Skeletal muscle satellite cell (primary cell): ENCODE measurements at regions not wholly inside any gene's neighbourhood (a gene's known extent, or its start where the extent isn't known, plus 50 kb on each side); places are given as distances from the start of the nearest gene placed in this dataset.

Source experiments
- H3K27me3 ChIP-seq: 2 replicates; pipeline ENCODE4 v1.7.0; 2013; ENCODE audit warnings: low read length; ENCODE audit not compliant: control insufficient read depth, insufficient read depth
- H3K36me3 ChIP-seq: 2 replicates; pipeline ENCODE4 v1.7.0; 2013; ENCODE audit warnings: mild to moderate bottlenecking, control low read depth, low read length; ENCODE audit not compliant: insufficient read depth
- H3K4me1 ChIP-seq: 2 replicates; pipeline ENCODE4 v1.7.0; 2013; ENCODE audit warnings: low read length; ENCODE audit not compliant: control insufficient read depth, insufficient read depth
- H3K4me2 ChIP-seq: 2 replicates; pipeline ENCODE4 v1.7.0; 2013; ENCODE audit warnings: mild to moderate bottlenecking, low read length
- H3K4me3 ChIP-seq: 2 replicates; pipeline ENCODE4 v1.7.0; 2013; ENCODE audit warnings: low read length
- H3K9ac ChIP-seq: 2 replicates; pipeline ENCODE4 v1.7.0; 2013; ENCODE audit warnings: mild to moderate bottlenecking, low read depth, low read length, moderate library complexity
- H3K9me3 ChIP-seq: replicated peaks from 2 replicates; pipeline ENCODE4 v1.7.0; 2013; ENCODE audit warnings: mild to moderate bottlenecking, control low read depth, low read length

DNA sequence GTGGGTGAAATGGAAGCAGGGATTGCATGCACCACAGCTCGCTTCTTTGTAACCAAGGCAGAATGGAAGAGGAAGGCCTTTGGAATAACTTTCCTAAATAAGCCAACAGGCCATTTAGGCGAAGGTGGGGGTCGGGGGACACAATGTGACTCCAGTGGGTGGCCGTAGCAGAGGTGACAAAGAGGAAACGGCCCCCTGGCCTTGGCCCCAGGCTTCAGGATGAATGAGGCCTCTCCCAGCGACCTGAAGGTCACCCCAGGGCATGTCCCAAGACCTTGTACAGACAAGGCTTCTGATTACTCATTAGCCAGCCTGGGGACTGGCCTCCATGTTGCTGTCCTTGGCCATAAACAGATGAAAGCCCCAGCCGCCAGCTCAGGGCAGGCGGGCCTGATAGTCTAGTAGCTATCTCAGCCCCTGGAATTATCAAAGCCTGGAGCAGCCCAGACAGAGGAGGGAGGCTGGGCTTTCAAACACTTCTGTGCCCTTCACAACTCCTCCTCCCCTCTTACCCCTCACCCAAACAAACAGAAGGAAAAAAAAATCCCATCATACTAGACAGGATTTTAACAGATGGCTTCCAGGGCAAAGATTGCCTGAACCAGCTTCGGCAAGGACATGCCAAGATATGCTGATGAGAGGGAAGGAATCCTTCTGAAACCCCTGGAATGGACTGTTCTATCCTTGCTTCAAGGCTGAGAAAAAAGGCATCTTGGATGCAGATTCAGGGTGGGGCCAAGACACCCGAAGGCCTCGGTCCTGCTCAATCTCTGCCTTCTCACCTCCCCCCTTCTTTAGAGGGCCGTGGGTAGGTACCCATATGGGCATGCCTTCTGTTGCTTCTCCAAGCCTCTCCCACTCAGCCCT is 142.3 kb upstream of the PARP11 start:
- no peaks in the 10 kb centered on the region for H3K9me3 ChIP-seq
- H3K4me2 ChIP-seq = no peak overlapping the region
- H3K9ac ChIP-seq = no peak overlapping the region
- no peaks in the 10 kb centered on the region for H3K4me1 ChIP-seq
- no peak overlapping the region for H3K4me3 ChIP-seq
- H3K27me3 ChIP-seq = peaks cover 3% of the 10 kb centered on the region
- H3K36me3 ChIP-seq = no peaks in the 10 kb centered on the region

DNA sequence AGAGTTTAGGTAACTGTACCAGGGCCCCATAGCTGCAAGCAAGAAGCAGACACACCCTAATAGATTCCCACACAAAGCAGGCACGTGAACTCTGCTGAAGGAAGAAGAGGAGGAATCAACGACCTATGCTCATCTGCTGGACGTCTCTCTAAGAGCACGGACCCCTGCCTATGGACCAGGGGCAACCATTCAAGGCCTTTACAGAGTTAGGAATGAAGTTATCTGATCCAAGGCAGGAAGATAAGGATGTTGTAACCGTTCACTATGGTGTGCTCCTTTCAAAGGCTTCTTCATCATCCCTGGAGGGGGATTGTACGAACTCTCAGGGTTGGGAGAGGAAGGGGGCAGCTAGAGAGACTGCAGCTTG is 141.6 kb upstream of the PARP11 start:
- no peaks in the 10 kb centered on the region for H3K36me3 ChIP-seq
- H3K4me3 ChIP-seq = no peak overlapping the region
- no peaks in the 10 kb centered on the region for H3K9me3 ChIP-seq
- H3K4me2 ChIP-seq = no peak overlapping the region
- H3K27me3 ChIP-seq = peaks cover 3% of the 10 kb centered on the region
- H3K4me1 ChIP-seq = no peaks in the 10 kb centered on the region
- H3K9ac ChIP-seq = no peak overlapping the region

DNA sequence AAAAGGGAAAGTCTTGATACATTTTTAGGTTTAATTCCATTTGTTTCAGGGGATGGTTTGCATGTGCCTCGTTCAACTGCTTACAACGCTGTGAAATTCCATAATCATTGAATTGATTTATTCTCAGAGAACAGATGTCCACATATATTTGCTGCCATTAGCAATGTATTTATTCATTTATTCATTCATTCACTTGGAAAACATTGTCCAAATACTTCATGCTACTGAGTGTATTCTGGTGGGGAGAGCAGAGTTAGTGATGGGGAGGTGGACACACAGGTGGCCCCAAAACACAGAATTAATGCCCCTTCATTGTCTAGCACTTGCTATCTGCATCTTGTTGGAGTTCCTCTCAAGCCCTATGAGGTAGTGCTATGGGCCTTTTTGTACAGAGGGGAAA is 141.2 kb upstream of the PARP11 start:
- Histone ChIP-seq H3K4me2 (no peak overlapping the region), H3K9me3 (no peaks in the 10 kb centered on the region), H3K4me1 (no peaks in the 10 kb centered on the region), H3K4me3 (no peak overlapping the region), H3K27me3 (peaks cover 3% of the 10 kb centered on the region), H3K9ac (no peak overlapping the region), H3K36me3 (no peaks in the 10 kb centered on the region)

DNA sequence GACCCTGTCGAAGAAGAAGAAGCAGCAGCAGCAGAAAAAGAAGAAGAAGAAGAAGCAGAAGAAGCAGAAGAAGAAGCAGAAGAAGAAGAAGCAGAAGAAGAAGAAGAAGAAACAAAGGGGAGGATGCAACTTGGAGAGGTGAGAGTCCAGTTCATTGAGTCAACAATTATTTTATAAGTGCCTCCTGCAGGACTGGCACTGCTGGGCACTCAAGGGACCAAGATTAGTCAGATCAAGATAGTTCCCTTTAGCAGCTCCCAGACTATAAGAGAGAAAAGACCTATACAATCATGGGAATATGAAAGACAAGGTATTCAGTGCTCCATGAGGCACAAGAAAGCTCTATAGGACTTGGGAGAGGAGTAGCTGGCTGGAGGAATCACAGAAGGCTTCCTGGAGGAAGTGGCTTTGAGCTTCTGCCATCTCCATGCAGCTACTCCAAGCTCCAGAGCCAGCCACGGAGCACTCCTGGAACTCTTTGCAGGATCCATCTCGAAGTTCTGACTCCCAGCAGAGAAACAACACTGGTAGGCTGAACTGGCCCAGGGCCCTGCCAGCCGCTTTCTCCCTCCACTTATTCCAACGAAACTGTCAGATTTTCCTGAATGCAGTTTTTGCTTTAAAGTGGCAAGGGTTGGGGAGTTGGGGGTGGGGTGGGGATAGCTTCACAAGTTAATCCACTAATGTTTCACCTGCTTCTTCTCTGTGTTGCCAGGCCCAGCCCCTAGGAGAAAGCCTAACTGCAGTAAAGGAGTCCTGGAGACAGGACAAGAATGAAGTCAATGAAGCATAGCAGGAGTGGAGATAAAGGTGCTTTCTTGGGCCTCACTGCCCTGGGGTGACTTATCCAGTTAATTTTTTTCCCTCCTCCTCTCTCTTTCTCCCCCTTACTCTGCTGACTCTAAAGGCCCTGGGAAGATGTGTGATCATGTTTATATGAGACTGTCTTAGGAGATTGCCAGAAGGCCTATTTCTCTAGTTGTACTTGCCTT is 140.1 kb upstream of the PARP11 start:
- Histone ChIP-seq H3K4me1 (no peaks in the 10 kb centered on the region), H3K4me2 (no peak overlapping the region), H3K27me3 (peaks cover 11% of the 10 kb centered on the region), H3K36me3 (no peaks in the 10 kb centered on the region), H3K9me3 (no peaks in the 10 kb centered on the region), H3K4me3 (no peak overlapping the region), H3K9ac (no peak overlapping the region)

DNA sequence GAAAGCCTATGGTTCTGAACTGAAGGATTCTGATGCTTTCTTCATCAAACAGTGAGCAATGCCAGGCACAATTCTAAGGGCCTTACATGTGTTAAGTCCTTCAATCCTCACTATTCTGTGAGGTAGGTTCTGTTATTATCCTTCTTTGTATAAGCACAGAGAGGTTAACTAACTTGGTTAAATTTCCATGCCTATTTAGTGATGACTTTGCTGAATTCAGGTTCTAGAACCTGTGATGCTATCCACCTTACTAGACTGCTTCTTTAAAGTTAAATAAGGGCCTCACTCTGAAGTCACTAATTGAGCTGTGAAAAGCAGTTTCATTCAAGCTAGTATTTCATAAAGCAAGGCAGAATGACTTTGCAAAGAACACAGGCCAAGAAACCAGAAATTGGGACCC is 138.9 kb upstream of the PARP11 start:
- Histone ChIP-seq H3K4me2 (no peak overlapping the region), H3K9me3 (no peaks in the 10 kb centered on the region), H3K9ac (no peak overlapping the region), H3K27me3 (peaks cover 11% of the 10 kb centered on the region), H3K4me1 (no peaks in the 10 kb centered on the region), H3K36me3 (no peaks in the 10 kb centered on the region), H3K4me3 (no peak overlapping the region)

DNA sequence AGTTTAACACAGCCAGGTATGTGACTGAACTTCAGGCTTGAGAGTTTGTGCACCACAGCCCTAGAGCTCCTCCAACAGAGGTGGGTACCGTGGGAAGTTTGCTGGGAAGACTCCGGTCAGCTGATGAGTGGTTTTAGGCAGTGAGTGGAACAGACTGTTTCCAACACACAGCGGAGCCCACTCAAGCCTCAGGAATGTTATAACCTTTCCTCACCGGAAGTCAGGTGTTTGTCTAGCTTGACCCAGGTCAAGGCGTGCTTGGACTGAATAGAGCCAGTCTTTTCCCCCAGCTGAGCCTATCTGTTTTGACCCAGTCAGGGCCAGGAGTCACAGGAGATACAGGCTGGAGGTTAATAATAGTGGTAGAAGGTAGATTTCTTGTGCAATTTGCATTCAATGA is 138.4 kb upstream of the PARP11 start:
- Histone ChIP-seq H3K4me3 (no peak overlapping the region), H3K4me2 (no peak overlapping the region), H3K4me1 (no peaks in the 10 kb centered on the region), H3K36me3 (no peaks in the 10 kb centered on the region), H3K9ac (no peak overlapping the region), H3K9me3 (no peaks in the 10 kb centered on the region), H3K27me3 (peaks cover 13% of the 10 kb centered on the region)

DNA sequence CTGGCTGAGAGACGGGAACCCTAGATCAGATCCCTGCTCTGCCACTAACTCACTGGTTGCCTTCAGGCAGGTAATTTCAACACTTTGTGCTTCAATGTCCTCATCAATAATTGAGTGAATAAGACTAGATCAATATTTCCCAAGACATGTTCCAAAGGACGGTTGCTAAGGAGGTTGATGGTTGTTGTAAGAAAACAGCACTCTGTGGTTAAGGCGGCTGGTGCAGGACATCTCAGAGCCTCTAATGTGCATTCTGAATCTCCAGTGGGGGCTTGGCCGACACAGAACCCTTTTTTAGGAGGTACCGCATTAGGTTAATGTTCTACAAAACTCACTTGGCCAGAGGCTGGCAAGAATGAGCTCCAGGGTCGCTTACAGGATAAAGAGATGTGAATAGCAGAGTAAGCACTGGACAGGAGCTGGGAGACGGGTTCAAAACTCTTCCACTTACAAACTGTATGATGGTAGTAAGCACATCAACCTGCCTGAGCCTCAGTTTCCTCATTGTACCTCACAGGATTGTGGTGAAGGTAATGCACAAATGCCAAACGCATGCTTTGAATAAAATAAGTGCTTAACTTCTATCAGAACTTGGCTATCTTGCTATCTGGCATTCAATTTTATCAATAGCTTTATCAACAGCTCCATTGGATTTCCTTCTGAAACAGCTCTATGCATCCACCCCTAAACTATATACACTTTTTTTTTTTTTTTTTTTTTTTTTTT is 136.9 kb upstream of the PARP11 start:
- no peak overlapping the region for H3K9ac ChIP-seq
- H3K4me2 ChIP-seq = no peak overlapping the region
- peaks cover 15% of the 10 kb centered on the region for H3K27me3 ChIP-seq
- H3K4me3 ChIP-seq = no peak overlapping the region
- no peaks in the 10 kb centered on the region for H3K4me1 ChIP-seq
- H3K9me3 ChIP-seq = no peaks in the 10 kb centered on the region
- H3K36me3 ChIP-seq = no peaks in the 10 kb centered on the region

DNA sequence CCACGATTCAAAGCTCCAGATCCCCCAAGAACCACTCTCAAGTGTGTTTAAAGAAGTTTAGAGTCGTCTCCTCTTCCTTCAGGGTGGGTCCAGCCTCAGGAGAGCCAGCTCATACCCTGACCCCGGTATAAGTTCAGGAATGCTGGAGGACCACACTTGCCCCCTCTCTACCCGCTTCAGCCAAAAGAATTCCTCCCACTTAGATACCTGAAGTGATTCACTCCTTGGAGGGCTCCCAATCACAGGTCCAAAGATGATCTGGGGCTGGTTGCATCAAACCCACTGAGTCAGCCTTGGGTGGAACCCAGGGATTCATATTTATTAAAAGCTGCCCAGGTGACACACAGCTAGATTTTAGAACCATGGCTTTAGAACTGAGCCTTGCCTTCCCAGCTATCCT is 133.5 kb upstream of the PARP11 start:
- H3K4me3 ChIP-seq = no peak overlapping the region
- no peaks in the 10 kb centered on the region for H3K9me3 ChIP-seq
- H3K36me3 ChIP-seq = no peaks in the 10 kb centered on the region
- H3K9ac ChIP-seq = no peak overlapping the region
- H3K4me2 ChIP-seq = no peak overlapping the region
- no peaks in the 10 kb centered on the region for H3K4me1 ChIP-seq
- peaks cover 20% of the 10 kb centered on the region for H3K27me3 ChIP-seq

DNA sequence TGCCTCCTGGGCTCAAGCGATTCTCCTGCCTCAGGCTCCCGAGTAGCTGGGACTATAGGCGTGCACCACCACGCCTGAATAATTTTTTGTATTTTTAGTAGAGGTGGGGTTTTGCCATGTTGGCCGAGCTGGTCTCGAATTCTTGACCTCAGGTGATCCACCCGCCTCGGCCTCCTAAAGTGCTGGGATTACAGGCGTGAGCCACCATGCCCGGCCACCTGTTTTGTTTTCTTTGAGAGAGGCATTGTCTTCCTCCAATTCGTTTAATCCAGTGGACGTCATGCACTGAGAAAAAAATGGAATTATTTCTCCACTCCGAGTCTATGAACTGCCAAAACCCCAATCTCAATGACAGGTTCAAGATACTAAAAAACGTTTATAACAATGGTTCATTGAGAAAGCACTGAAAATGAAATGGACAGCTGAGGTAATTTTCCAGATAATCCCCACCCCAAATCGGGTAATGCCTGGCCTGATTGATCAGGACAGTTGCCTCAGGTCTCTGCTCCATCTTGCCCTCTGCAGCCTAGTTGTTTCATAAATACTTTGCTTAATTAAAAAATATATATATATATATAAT is 132.7 kb upstream of the PARP11 start:
- no peaks in the 10 kb centered on the region for H3K9me3 ChIP-seq
- no peaks in the 10 kb centered on the region for H3K36me3 ChIP-seq
- no peak overlapping the region for H3K9ac ChIP-seq
- H3K27me3 ChIP-seq = peaks cover 20% of the 10 kb centered on the region
- no peak overlapping the region for H3K4me2 ChIP-seq
- no peaks in the 10 kb centered on the region for H3K4me1 ChIP-seq
- no peak overlapping the region for H3K4me3 ChIP-seq

DNA sequence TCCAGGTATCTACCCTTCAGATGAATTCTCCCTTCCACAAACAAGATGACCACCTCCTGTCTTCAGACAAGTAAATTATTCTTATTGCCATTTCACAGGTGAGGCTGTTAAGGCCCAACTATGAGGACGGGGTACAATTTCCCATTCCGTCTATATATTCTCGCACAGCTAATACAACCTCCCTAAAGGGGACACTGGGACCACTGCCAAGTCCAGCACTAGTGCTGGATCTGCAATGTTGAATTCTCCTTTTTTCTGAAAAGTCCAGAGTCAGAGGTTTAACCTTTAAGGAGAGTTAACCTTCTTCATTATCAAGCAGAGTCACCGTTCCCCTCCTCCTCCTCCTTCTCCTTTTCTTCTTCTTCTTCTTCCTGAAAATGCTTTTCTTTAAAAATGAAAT is 130.4 kb upstream of the PARP11 start:
- Histone ChIP-seq H3K4me2 (no peak overlapping the region), H3K9ac (no peak overlapping the region), H3K27me3 (peaks cover 27% of the 10 kb centered on the region), H3K4me3 (no peak overlapping the region), H3K4me1 (no peaks in the 10 kb centered on the region), H3K9me3 (no peaks in the 10 kb centered on the region), H3K36me3 (no peaks in the 10 kb centered on the region)

DNA sequence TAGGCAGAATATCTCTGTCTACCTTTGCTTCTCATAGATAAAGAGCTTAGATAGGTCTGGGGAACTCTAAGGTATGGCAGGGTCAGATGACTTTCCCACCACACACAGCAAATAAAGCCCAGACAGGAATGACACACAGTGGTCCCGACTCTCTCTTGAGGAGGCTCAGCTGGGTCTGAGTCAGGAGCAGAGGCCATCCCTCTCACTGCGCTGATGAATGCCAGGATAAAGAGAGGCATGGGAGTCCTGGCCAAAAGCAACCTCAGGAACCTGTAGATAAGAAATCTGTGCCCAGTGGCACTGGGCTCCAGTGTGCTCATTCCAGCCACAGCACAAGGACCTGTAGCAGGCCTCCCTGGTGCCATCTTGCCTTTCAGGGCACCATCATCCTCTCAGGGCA is 129.4 kb upstream of the PARP11 start:
- H3K27me3 ChIP-seq = peaks cover 32% of the 10 kb centered on the region
- no peak overlapping the region for H3K9ac ChIP-seq
- no peaks in the 10 kb centered on the region for H3K9me3 ChIP-seq
- no peaks in the 10 kb centered on the region for H3K4me1 ChIP-seq
- H3K4me3 ChIP-seq = no peak overlapping the region
- no peak overlapping the region for H3K4me2 ChIP-seq
- H3K36me3 ChIP-seq = no peaks in the 10 kb centered on the region
